ENCODE measurements at regions not wholly inside any gene's neighbourhood (a gene's known extent, or its start where the extent isn't known, plus 50 kb on each side); places are given as distances from the start of the nearest gene placed in this dataset.

- no peak for TF ChIP-seq REST (IDR thresholded peaks at IDR 0.05; ENCODE audit: low read depth)
- no peak for TF ChIP-seq ATF3 (IDR thresholded peaks at IDR 0.05)
Observed at GRCh38 chr6:95143408-95144180, 433.7 kb upstream of the MANEA start (continued).

- no TSS peak for BruUV-seq (replicated peaks)
- H4K20me1 ChIP-seq (ENCODE audit: insufficient read depth), result no peaks in the 10 kb centered on the region
- TF ChIP-seq CTCF (IDR thresholded peaks at IDR 0.05 in 2 of 3, conservative IDR thresholded peaks at IDR 0.05 in 1 of 3; ENCODE audit: borderline replicate concordance in 1 of 3, insufficient read depth in 1 of 3, low read depth in 2 of 3, low read length in 2 of 3), result no peak
- TF ChIP-seq SRF (IDR thresholded peaks at IDR 0.05; ENCODE audit: low read depth), result no peak
- TF ChIP-seq ELF1 (IDR thresholded peaks at IDR 0.05; ENCODE audit: borderline replicate concordance, low read depth), result no peak
- TF ChIP-seq CEBPB (IDR thresholded peaks at IDR 0.05; ENCODE audit: low read depth), result no peak
- no peak for TF ChIP-seq ZNF274 (IDR thresholded peaks at IDR 0.05; ENCODE audit: low read depth, low read length)
- no peak for TF ChIP-seq EGR1 (IDR thresholded peaks at IDR 0.05; ENCODE audit: low read depth)
- TF ChIP-seq EZH2 (IDR thresholded peaks at IDR 0.05), result no peak
- TF ChIP-seq SP1 (IDR thresholded peaks at IDR 0.05; ENCODE audit: low read depth), result no peak
- no peak for TF ChIP-seq ATF3 (IDR thresholded peaks at IDR 0.05)
- TF ChIP-seq TCF7L2 (IDR thresholded peaks at IDR 0.05; ENCODE audit: borderline replicate concordance, extremely low read depth, insufficient read depth, insufficient read length), result no peak
- no peak for TF ChIP-seq EZH2phosphoT487 (IDR thresholded peaks at IDR 0.05; ENCODE audit: borderline replicate concordance)
- TF ChIP-seq ZFX (IDR thresholded peaks at IDR 0.05), result no peak
- no peak for TF ChIP-seq SIN3A (IDR thresholded peaks at IDR 0.05; ENCODE audit: low read depth)
- no peak for TF ChIP-seq FOSL1 (IDR thresholded peaks at IDR 0.05; ENCODE audit: low read depth)
Observed at GRCh38 chr6:95145457-95145856, 431.9 kb upstream of the MANEA start.

More at GRCh38 chr6:95145457-95145856, 431.9 kb upstream of the MANEA start:
- DNase-seq (ENCODE audit: low read depth, low spot score) (no peak), ATAC-seq (no peak)
- CTCF ChIA-PET, result no interaction called here
- H3K4me3 ChIP-seq (replicated peaks in 1 of 2; ENCODE audit: low read depth in 1 of 2, low read length in 2 of 2), result no peak overlapping the region
- H3K9me2 ChIP-seq (ENCODE audit: insufficient read depth), result no peaks in the 10 kb centered on the region
- H3K4me2 ChIP-seq (ENCODE audit: low read length), result no peak overlapping the region
- no peaks in the 10 kb centered on the region for H3K9me3 ChIP-seq (ENCODE audit: control insufficient read depth in 1 of 2, insufficient read depth in 1 of 2, low read depth in 1 of 2, low read length in 2 of 2)
- intact Hi-C loops (cut with micrococcal nuclease), result no loop called here
- H3K4me1 ChIP-seq (ENCODE audit: control insufficient read depth in 1 of 2, insufficient read depth in 2 of 2, low read length in 2 of 2), result no peaks in the 10 kb centered on the region
- no peak overlapping the region for H3K9ac ChIP-seq (ENCODE audit: low read length)
- H2AFZ ChIP-seq (ENCODE audit: low read depth, low read length, poor library complexity, severe bottlenecking), result no peak overlapping the region
- POLR2A ChIA-PET, result no interaction called here
- H3K27ac ChIP-seq (ENCODE audit: low read depth, low read length), result no peak overlapping the region
- H3K79me2 ChIP-seq (ENCODE audit: insufficient read depth, low read length), result no peaks in the 10 kb centered on the region
- H3K36me3 ChIP-seq (ENCODE audit: control insufficient read depth in 1 of 2, insufficient read depth in 2 of 2, low read length in 2 of 2), result no peaks in the 10 kb centered on the region
- no peaks in the 10 kb centered on the region for H3K27me3 ChIP-seq (ENCODE audit: insufficient read depth, low read length)
- RAD21 ChIA-PET (ENCODE audit: low non-redundant PET in 1 of 2, low total read pairs in 2 of 2, uncharacterized antibody in 2 of 2, unreplicated experiment in 2 of 2), result no interaction called here
